ENCODE measurements at regions not wholly inside any gene's neighbourhood (a gene's known extent, or its start where the extent isn't known, plus 50 kb on each side); places are given as distances from the start of the nearest gene placed in this dataset.

- H3K4me3 ChIP-seq (ENCODE audit: low read depth, low read length): no peak overlapping the region
- POLR2A ChIA-PET: no interaction called here
- DNase-seq (ENCODE audit: low read depth, low spot score): no peak
- no peaks in the 10 kb centered on the region for H3K9me3 ChIP-seq (ENCODE audit: control insufficient read depth, insufficient read depth, low read length)
- H3K27me3 ChIP-seq (ENCODE audit: control insufficient read depth, insufficient read depth, low read length): no peaks in the 10 kb centered on the region
- CTCF ChIA-PET: no interaction called here
- TF ChIP-seq CTCF (IDR thresholded peaks at IDR 0.05; ENCODE audit: low read depth, low read length): no peak
- H3K27ac ChIP-seq (ENCODE audit: low read depth, low read length): no peak overlapping the region
Measured at GRCh38 chr3:180409883-180410282, 192.1 kb upstream of the TTC14 start.

- TF ChIP-seq CTCF (IDR thresholded peaks at IDR 0.05; ENCODE audit: low read depth, low read length): no peak
- POLR2A ChIA-PET: no interaction called here
- Histone ChIP-seq H3K4me3 (ENCODE audit: low read depth, low read length) (no peak overlapping the region), H3K27me3 (ENCODE audit: control insufficient read depth, insufficient read depth, low read length) (no peaks in the 10 kb centered on the region), H3K27ac (ENCODE audit: low read depth, low read length) (no peak overlapping the region), H3K9me3 (ENCODE audit: control insufficient read depth, insufficient read depth, low read length) (no peaks in the 10 kb centered on the region)
- CTCF ChIA-PET: no interaction called here
- no peak for DNase-seq (ENCODE audit: low read depth, low spot score)
Measured at GRCh38 chr3:180414157-180414556, 187.8 kb upstream of the TTC14 start.

GRCh38 chr3:180416111-180416594 lies 185.8 kb upstream of the TTC14 start:
- no peaks in the 10 kb centered on the region for H3K9me3 ChIP-seq (ENCODE audit: control insufficient read depth, insufficient read depth, low read length)
- H3K27me3 ChIP-seq (ENCODE audit: control insufficient read depth, insufficient read depth, low read length): no peaks in the 10 kb centered on the region
- POLR2A ChIA-PET: no interaction called here
- TF ChIP-seq CTCF (IDR thresholded peaks at IDR 0.05; ENCODE audit: low read depth, low read length): no peak
- H3K27ac ChIP-seq (ENCODE audit: low read depth, low read length): no peak overlapping the region
- no peak for DNase-seq (ENCODE audit: low read depth, low spot score)
- CTCF ChIA-PET: no interaction called here
- H3K4me3 ChIP-seq (ENCODE audit: low read depth, low read length): no peak overlapping the region

- Histone ChIP-seq H3K4me3 (ENCODE audit: low read depth, low read length) (no peak overlapping the region), H3K27ac (ENCODE audit: low read depth, low read length) (no peak overlapping the region), H3K9me3 (ENCODE audit: control insufficient read depth, insufficient read depth, low read length) (no peaks in the 10 kb centered on the region), H3K27me3 (ENCODE audit: control insufficient read depth, insufficient read depth, low read length) (no peaks in the 10 kb centered on the region)
- no peak for TF ChIP-seq CTCF (IDR thresholded peaks at IDR 0.05; ENCODE audit: low read depth, low read length)
- ChIA-PET CTCF (interaction anchor here (1.0 kb wide), 1 partner anchor 488 kb away, joined by 4 read pairs; no protein-coding TSS in a partner anchor), POLR2A (no interaction called here)
- no peak for DNase-seq (ENCODE audit: low read depth, low spot score)
Measured at GRCh38 chr3:180417241-180417640, 184.7 kb upstream of the TTC14 start.

- no peak for DNase-seq (ENCODE audit: low read depth, low spot score)
- Histone ChIP-seq H3K4me3 (ENCODE audit: low read depth, low read length) (no peak overlapping the region), H3K27ac (ENCODE audit: low read depth, low read length) (no peak overlapping the region), H3K27me3 (ENCODE audit: control insufficient read depth, insufficient read depth, low read length) (no peaks in the 10 kb centered on the region), H3K9me3 (ENCODE audit: control insufficient read depth, insufficient read depth, low read length) (peaks cover 3% of the 10 kb centered on the region)
- POLR2A ChIA-PET: no interaction called here
- TF ChIP-seq CTCF (IDR thresholded peaks at IDR 0.05; ENCODE audit: low read depth, low read length): no peak
- CTCF ChIA-PET: no interaction called here
Measured at GRCh38 chr3:180420016-180420415, 181.9 kb upstream of the TTC14 start.
